ENCODE measurements at regions not wholly inside any gene's neighbourhood (a gene's known extent, or its start where the extent isn't known, plus 50 kb on each side); places are given as distances from the start of the nearest gene placed in this dataset.

DNA sequence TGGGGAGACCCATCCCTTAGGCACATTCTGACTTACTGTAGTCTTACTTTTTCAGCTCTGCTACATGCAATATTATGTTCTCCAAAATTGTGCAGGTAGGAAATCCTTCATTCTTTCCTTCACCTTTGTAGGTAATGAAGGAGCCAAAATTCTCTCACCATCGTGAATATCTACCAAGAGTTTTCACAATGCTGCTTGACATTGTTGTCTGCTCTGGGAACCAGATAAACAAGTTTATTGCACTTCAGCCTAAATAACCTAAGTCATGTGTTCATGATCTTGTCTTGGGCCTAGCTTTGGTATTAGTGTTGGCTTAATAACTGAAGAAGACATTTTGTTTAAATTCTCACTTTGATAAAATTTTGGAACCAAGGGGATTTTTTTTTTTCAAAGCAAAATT is 110.8 kb upstream of the ELAC2 start:
- TF ChIP-seq CTCF (IDR thresholded peaks at IDR 0.05) (no peak), POLR2A (IDR thresholded peaks at IDR 0.05) (no peak)

Measured in esophagus squamous epithelium (tissue), 4 donors.